ENCODE measurements at regions not wholly inside any gene's neighbourhood (a gene's known extent, or its start where the extent isn't known, plus 50 kb on each side); places are given as distances from the start of the nearest gene placed in this dataset.

DNA sequence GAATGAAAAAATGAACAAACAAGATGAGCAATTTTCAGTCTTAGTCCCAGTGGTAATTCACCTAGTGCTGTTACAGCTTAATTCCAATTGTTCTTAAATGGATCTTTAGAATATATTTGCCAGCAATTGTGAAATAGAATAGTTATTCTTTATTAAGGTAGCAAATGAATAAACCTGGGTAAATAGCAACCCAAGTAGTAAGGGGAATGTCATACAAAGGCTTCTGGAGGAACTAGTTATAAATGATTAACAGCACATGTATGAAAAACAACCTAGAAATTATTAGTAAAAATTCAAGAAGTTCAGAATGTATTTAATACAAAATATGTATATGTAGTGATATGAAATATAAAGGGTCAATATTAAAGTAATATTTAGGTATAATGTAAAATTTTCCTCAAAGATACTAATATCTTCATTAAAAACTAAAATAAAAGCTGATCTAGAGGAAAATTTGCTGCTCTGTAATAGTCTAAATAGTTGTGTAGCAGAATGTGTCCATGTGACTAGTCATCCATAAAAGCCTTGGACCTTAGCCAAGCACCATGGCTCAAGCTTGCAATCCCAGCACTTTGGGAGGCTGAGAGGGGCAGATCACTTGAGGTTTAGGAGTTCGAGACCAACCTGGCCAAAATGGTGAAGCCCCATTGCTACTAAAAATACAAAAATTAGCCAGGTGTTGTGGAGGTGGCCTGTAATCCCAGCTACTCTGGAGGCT, 535.9 kb upstream of the ATXN8OS start:
- no peak for DNase-seq (ENCODE audit: low read depth)

DNA sequence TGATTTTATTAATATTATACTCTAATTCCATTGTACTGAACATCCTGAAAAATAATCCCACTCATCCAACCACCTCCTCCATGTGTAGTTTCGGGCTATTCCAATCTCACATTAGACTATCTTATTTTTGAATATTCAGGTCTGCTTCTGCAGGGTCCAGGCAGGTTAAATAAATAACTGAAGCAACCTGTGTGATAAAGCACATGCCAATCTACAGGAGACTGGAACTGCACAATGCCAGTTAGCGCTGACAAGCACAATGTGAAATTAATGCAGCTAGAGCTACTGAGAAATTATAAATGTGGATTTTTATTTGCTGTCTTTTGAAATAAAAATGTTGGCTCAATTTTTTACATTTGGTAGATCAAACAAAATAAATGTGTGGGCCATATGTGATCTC, 540.1 kb upstream of the ATXN8OS start:
- no peak for DNase-seq (ENCODE audit: low read depth)

DNA sequence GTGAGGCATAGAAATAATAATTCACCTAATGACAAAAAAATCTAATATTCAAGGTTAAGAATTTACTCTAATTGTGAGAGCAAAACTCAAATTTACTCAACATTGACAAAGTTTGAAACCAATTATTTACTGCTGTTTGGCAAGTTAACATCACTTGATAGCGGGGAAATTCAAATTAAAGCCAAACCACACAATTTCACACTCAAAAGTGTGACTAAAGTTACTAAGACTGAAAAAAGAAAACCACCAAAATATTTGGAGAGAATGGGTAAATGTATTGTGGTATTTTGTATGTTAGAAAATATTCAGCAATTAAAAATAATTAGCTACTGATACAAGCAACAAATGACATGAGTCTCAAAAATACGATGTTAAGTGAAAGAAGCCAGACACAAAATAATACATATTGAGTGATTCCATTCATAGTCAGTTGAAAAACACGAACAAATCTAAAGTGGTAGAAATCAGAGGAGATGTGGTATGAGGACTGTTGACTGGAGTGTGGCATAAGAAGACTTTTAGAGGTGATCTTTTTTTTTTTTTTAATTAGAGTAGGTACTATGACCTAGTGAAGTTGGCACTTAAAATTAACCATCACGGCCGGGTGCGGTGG, 541.4 kb upstream of the ATXN8OS start:
- no peak for DNase-seq (ENCODE audit: low read depth)

DNA sequence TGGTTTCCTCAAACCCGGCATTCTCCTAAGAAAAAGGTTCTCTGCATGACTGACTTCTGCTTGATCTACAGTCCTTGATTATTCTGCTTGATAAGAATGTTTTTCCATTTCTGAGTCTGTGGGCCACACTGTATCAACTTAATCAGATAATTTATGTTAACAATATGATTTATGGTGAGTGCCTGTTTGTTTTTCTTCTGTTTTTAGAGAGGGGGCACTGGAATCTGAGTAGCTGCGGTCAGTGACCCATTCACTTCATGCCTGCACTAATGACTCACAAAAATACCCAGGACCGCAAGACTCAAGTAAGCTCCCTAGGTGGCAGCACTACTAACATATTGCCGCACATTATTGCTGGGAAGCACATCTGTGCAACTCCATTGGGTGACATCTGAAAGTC, 542.3 kb upstream of the ATXN8OS start:
- DNase-seq (ENCODE audit: low read depth): no peak

DNA sequence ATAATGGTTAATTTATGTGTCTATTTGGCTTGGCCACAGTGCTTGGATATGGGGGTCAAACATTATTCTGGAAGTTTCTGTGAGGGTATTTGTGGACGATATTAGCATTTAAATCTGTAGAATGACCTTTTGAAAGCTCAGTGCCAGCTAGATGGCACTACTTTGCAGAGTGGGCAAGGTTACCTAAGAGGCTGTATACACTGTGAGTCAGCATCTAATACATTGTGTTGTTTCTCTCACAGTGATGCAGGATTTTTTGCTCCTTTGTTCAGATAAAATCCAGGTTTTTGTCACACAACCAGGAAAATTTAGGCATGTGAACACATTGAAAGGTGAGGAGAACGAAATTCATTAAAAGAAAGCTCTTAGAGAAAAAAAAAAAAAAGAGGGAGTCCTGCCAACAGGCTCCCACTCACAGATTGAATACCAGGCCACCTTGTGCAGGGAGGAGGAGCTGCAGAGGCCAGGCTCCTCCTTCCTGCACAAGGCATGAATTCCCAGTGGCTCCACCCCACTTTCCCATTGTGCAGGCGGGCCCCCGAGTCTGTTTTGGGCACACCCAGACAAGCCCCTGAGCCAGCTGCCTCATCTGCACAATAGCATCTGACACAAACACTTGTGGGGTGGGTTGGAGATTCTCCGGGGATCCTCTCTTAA, 551.0 kb upstream of the ATXN8OS start:
- DNase-seq (ENCODE audit: low read depth): no peak

GRCh38 chr13:69553976-69554375, 553.6 kb upstream of the ATXN8OS start:
- no peak for DNase-seq (ENCODE audit: low read depth)

- DNase-seq (ENCODE audit: low read depth): no peak
Measured at GRCh38 chr13:69551193-69551592, 556.4 kb upstream of the ATXN8OS start.

GRCh38 chr13:69547780-69548179, 559.8 kb upstream of the ATXN8OS start:
- no peak for DNase-seq (ENCODE audit: low read depth)

GRCh38 chr13:69545551-69545950, 562.1 kb upstream of the ATXN8OS start:
- no peak for DNase-seq (ENCODE audit: low read depth)

DNA sequence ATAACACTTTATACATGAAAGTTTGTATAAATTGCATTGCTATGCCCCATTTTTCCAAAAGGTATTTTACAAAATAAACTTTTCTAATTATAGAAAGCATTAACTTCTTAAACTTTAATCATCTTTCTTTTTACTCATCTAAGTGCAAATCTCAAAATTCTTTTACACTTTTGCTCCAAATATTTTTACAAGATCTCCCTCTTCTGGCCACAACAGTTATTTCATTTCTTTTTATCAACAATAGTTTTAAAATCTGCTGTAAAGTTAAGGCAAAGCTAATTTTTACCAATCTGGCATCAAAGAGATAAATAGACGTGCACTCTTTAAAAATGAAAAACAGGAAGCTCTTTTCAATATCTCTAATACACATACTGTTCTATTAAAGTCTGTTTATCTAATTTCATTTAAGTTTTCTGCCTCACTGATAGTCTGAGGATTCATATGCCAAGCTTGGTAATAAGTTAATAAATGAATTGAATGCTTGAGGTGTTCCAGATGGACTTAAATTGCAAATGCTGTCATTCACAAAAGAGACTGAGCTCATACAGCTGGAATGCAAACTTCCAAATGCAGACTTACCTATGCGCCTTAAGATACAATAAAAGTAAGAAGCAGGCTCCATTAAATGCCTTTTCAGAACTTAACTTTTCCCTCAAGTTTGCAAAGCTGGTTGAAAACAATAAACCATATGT, 583.0 kb upstream of the ATXN8OS start:
- DNase-seq (ENCODE audit: low read depth): no peak

GRCh38 chr13:69496981-69497380, 610.6 kb upstream of the ATXN8OS start:
- DNase-seq (ENCODE audit: low read depth): no peak

DNA sequence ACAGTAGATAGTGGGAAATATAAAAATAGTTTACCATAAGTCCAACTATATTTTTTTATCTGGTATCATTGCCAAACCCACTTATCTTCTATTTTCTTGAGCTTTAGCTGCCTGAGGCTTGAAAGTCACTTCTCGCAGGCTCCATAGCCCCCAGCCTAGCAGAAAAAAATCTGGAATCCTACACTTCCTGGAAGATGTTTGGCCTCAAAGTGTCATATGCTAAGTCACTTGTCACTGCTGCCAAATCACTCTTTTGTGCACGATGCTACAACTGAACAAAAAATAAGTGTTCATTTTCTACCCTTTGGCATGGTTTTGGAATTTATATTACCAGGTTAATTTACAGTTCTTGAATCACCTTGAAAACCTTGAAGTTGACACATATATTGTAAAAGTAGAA, 612.5 kb upstream of the ATXN8OS start:
- no peak for DNase-seq (ENCODE audit: low read depth)

GRCh38 chr13:69487576-69487975, 620.0 kb upstream of the ATXN8OS start:
- DNase-seq (ENCODE audit: low read depth): no peak

DNA sequence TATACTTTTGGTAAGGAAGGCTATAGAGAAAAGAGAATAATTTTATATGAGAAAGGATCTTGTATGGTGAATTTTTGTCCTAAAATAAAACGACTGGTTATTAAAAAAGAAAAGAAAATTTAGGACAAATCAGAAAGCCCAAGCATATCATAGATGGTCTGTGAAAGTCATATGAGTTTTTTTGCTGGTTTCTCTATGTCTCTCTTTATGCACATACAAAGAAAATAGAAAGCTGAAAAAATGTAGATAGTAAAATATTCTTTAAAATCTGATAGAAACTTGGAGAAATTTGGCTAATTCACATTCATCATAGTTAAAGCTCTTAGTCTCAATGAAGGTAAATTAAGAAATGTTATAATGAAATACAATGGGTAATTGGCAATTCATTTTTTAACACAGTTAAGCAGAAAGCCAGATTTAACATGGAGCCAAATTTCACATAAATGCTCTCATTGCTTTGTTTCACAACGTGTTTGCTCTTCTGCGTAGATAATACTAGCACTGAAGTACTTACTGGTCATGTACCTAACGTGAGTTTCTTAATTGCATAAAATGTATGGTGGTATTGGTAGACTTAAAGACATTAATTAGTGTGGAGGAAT, 621.5 kb upstream of the ATXN8OS start:
- DNase-seq (ENCODE audit: low read depth): no peak

- DNase-seq (ENCODE audit: low read depth): no peak
Measured at GRCh38 chr13:69477451-69477850, 630.2 kb upstream of the ATXN8OS start.

- no peak for DNase-seq (ENCODE audit: low read depth)
Measured at GRCh38 chr13:69474011-69474685, 633.5 kb upstream of the ATXN8OS start.

GRCh38 chr13:69468624-69469023, 639.0 kb upstream of the ATXN8OS start:
- DNase-seq (ENCODE audit: low read depth): no peak

- no peak for DNase-seq (ENCODE audit: low read depth)
Measured at GRCh38 chr13:69461397-69461796, 646.2 kb upstream of the ATXN8OS start.

DNA sequence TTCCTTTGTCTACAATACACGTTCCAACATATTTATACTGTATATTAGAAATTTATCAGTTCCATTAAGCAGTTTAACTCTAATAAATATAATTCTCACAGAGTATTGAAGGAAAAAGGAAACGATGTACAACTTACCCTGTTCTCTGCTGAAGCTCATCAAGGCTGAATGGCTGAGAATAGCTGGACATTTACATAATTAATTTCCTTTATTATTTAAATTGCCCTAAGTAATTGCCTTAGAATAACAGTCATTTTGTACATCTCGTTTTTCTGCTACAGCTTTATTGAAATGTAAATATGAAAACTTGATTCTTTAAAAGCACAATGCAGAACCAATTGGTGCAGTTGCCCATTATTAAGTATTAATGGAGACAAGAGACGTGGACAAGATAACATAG, 648.3 kb upstream of the ATXN8OS start:
- DNase-seq (ENCODE audit: low read depth): no peak

DNA sequence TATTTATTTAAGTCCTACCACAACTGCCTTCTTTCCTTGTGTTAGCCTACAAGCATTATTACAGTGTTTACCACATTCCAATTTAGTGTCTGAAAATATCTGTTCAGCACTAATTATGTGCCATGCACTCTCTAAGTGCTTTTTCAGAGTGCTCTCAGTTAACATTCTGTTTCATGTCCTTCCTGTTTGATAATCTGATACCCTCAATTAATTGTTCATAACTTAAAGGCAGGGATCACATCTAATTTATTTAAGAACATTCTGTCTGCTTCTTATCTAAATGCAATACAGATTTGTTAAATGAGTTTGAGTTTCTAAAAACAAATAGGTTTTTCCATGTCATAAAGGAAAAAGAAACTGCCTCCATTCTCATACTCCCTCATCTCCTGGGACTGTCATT, 649.6 kb upstream of the ATXN8OS start:
- DNase-seq (ENCODE audit: low read depth): no peak

DNA sequence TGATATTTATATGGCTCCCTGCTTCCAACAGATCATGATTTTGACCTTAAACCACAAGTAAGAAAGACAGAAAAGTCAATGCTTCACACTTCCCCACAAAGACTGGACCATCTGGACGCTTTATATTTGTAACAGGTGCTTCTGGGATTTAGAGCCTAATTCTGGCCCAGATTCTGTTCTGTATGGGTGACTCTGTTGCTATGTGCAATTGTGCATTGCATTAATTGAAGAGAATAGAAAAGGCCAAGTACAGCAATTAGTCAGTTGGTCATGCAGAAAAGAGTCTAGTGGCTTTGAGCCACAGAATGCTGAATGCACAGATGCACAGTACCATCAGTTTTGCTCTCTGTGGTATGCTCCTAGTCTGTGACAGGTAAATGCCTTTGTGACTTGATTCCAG, 657.4 kb upstream of the ATXN8OS start:
- no peak for DNase-seq (ENCODE audit: low read depth)

- DNase-seq (ENCODE audit: low read depth): no peak
Measured at GRCh38 chr13:69425235-69425634, 682.4 kb upstream of the ATXN8OS start.
